GM18511 (cell line): ENCODE measurements at regions not wholly inside any gene's neighbourhood (a gene's known extent, or its start where the extent isn't known, plus 50 kb on each side); places are given as distances from the start of the nearest gene placed in this dataset.
"Not testable (repeated sequence)": the region's sequence is repeated elsewhere in the genome, so short reads cannot be mapped to it uniquely, and the experiment has no call there.

ENCODE experiments used
- ATAC-seq: cut with Tn5 transposase; IDR thresholded peaks from one replicate; pipeline ENCODE4 v1.9.1; 2021; ENCODE audit warnings: mild to moderate bottlenecking, moderate library complexity; ENCODE audit not compliant: unreplicated experiment

DNA sequence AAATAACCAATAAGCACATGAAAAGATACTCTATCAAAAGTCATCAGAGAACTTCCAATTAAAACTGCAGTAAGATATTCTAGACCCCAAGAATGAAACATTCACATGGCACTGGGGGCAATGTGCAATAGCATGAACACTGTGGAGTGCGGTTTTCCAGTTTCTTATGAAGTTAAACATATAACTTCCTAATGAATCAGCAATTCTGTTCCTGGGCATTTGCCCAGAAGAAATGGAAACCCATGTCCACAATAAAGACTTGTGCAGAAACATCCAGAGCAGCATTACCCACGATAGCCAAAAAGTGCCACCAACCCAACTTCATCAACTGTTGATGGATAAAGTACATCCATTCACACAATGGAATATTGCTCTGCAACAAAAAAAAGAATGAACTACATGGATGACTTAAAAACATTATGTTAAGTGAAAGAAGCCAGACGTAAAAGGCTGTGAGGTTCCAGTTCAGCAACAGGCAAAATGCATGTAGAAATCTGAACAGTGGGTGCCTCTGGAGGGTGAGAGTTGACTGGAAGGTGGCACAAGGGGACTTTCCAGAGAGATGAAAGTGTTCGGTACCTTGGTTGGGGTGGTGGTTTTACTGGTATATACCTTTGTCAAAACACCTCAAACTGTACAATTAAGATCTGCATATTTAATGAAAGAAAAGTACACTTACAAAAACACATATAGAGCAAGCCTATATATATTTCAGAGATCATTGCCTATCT, 207.2 kb upstream of the ECI2 start:
- no peak for ATAC-seq

GRCh38 chr6:4341078-4341797, 205.9 kb upstream of the ECI2 start:
- no peak for ATAC-seq

GRCh38 chr6:4340544-4340943, 205.2 kb upstream of the ECI2 start:
- ATAC-seq = no peak

DNA sequence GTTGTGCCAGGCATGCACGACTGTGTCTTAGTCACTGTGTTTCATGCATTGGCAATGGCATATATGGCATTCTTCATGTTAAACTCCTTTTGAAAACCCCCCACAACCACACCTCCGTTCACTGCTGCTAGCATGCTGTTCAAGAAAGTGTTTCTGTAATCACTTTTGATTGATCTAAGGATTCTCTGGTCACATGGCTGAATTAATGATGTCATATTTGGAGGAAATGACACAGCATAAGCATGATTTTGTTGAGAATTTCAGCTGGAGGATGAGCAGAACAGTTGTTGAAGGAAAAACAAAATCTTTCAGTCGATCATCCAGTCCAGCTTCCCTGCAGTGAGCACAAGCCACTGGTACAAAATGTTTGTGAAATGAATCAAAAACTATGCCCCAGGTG, 203.5 kb upstream of the ECI2 start:
- ATAC-seq = no peak

DNA sequence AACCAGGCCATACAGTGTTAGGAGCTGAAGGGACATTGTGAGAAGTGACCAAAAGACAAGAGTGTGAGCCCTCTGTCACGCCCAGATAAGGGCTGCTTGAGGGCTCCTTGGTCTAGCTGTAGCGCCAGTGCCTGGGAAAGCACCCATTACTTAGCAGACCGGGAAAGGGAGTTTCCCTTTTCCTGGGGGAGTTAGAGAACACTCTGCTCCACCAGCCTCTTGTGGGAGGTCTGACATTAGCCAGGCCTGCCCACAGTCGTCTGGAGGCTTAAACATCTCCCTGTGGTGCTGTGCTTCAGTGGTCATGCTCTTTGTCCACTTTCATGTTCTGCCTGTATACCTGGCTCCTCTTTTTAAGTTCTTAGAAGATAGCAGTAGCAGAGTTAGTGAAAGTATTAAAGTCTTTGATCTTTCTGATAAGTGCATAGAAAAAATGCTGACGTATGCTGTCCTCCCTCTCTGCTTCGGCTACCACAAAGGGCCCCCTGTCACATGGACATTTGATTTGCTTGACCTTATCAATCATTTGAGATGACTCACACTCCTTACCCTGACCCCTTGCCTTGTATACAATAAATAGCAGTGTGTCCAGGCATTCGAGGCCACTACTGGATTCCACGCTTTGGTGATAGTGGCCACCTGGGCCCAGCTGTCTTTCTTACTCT, 201.5 kb upstream of the ECI2 start:
- ATAC-seq = no peak

GRCh38 chr6:4336084-4336483, 200.7 kb upstream of the ECI2 start:
- ATAC-seq = no peak

DNA sequence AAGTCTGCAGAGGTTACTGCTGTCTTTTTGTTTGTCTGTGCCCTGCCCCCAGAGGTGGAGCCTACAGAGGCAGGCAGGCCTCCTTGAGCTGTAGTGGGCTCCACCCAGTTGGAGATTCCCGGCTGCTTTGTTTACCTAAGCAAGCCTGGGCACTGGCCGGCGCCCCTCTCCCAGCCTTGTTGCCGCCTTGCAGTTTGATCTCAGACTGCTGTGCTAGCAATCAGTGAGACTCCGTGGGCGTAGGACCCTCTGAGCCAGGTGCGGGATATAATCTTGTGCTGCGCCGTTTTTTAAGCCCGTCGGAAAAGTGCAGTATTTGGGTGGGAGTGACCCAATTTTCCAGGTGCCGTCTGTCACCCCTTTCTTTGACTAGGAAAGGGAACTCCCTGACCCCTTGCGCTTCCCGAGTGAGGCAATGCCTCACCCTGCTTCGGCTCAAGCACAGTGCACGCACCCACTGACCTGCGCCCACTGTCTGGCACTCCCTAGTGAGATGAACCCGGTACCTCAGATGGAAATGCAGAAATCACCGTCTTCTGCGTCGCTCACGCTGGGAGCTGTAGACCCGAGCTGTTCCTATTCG, 198.9 kb upstream of the ECI2 start:
- not testable (repeated sequence) for ATAC-seq

- no peak for ATAC-seq
These were observed 192.5 kb upstream of the ECI2 start for GRCh38 chr6:4327841-4328240.

DNA sequence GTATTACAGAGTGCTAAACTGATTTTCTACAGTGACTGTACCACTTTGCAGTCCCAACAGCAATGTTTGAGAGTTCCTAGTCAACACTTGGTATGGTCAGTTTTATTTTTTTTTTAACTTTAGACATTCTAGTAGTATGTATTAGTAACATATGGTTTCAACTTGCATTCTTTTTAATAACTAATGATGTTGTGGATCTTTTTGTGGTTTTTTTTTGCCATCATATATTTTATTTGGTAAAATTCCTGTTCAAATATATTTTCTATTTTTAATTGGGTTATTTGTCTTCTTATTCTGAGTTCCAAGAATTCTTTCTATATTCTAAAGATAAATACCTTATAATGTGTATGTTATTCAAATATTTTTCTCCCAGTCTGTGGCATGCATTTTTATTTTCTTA, 189.4 kb upstream of the ECI2 start:
- no peak for ATAC-seq

DNA sequence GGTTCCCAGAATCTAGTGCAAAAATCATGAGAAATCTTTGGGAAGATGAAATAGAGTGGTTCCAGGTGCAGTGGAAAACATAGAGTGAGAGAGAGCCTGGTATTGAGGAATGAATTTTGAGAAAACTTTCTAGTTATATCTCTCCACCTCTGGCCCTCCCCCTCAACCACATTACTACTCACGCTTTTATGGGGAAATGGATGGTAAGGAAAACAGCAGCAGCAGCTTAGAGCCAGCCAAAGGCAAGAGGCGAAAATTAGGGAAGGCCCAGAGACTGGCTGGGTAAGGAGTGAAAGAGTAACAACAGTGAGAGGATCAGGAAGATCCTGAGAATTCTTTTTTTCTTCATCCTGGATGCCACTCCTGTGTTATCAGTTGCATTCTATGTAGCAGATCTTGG, 187.9 kb upstream of the ECI2 start:
- no peak for ATAC-seq

DNA sequence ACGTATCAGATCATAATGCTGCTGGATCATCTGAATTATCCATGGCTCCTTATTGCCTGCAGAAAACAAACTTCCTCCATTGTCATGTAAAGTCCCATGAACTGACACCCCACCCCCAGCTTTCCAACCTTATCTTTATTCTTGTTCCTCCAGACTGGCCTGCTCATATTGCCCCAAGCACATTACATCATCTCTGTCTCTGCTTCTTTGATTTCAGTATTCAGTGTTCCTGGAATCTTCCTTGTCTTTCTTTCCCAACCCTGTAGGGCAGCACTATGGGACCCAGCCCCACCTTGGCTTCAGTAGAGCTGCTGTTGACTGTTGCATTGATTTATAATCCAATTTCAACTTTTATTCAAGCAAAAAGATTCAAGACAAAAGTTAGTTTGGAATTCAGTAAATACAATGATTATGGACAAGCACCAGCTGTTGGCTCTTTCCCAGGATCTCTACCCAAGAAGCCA, 187.5 kb upstream of the ECI2 start:
- no peak for ATAC-seq

- no peak for ATAC-seq
These were observed 186.9 kb upstream of the ECI2 start for GRCh38 chr6:4322134-4322845.

GRCh38 chr6:4320860-4321259, 185.5 kb upstream of the ECI2 start:
- ATAC-seq = no peak

- ATAC-seq = no peak
These were observed 184.8 kb upstream of the ECI2 start for GRCh38 chr6:4319981-4320683.

DNA sequence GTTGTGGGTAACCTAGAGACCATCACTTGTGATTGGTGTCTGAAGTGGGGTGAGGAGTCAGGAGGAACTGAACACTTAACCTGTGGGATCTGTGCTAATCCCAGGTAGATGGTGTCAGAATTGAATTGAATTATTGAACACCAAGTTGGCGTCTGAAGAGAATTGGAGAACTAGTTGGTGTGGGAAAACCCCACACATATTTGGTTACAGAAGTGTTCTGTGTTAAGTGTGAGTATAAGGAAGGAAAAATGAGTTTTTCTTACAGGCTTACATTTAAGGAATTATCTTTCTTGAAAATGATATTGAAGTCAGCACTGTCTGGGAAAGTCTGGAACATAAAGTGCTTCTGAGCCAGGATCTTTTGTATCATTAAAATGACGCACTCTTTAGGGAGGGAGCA, 182.9 kb upstream of the ECI2 start:
- ATAC-seq = no peak

GRCh38 chr6:4316867-4317400, 181.6 kb upstream of the ECI2 start:
- ATAC-seq = no peak

- no peak for ATAC-seq
These were observed 178.9 kb upstream of the ECI2 start for GRCh38 chr6:4314201-4314707.

DNA sequence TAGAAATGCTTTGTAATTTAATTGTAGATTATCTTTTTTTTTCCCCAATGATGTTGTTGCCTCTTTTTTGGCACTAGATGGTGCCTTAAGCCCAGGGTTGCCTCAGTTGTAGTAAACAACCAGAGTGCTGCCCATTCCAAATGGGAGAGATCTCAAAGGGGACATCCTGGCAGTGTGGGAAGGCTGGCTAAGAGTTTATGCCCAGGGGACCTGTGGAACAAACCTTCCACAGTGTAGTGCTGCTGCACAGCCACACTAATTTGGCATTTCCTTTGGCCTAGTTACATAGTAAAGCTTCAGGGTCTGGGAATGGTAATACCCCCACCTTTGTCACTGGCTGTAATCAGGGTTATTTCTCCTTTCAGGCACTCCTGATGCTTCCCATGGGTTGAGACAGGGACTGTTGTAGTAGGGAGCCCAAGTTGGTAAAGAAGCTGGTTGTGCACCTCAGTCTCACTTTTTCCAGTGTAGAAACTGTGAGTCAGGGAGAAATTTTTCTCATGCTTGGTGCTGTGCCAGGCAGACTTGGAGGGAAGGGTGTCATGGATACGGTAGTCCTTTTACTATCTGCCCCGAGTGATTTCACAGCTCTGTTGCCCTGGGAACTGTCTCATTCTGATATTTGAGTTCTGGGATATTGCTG, 177.8 kb upstream of the ECI2 start:
- ATAC-seq = no peak
